IMR-90 (cell line): ENCODE measurements at regions not wholly inside any gene's neighbourhood (a gene's known extent, or its start where the extent isn't known, plus 50 kb on each side); places are given as distances from the start of the nearest gene placed in this dataset.

ENCODE experiments used
- POLR2A ChIP-seq: IDR thresholded peaks from 2 replicates; pipeline ENCODE4 v1.6.1; 2012; ENCODE audit warnings: mild to moderate bottlenecking, low read depth, low read length
- RAD21 ChIP-seq: IDR thresholded peaks from 2 replicates; pipeline ENCODE4 v1.6.1; 2012; ENCODE audit warnings: low read length, improper control_type of control experiment
- RCOR1 ChIP-seq: IDR thresholded peaks from 2 replicates; pipeline ENCODE4 v1.6.1; 2012; ENCODE audit warnings: mild to moderate bottlenecking, low read length, improper control_type of control experiment; ENCODE audit not compliant: insufficient replicate concordance

DNA sequence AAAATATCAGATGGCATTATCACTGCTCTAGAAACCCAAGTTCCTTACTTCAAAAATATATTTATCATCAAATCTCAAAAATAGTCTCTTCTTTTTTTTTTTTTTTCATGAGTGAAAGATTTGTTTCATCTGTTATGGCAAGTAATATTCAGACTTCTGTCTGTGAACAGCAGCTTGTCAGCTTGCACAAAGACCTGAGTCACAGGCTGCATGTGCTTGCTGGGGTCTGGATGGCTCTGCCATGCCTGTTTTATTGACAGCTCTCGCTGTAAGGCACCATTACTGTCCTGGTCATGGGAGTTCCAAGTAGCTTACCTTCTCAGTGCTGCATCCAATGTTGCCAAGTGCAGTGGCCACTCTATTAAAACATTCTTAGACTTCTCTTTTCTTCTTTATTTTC is 456.4 kb downstream of the GADD45G start:
- TF ChIP-seq POLR2A (no peak), RAD21 (no peak), RCOR1 (no peak)
